ENCODE measurements at regions not wholly inside any gene's neighbourhood (a gene's known extent, or its start where the extent isn't known, plus 50 kb on each side); places are given as distances from the start of the nearest gene placed in this dataset.

DNA sequence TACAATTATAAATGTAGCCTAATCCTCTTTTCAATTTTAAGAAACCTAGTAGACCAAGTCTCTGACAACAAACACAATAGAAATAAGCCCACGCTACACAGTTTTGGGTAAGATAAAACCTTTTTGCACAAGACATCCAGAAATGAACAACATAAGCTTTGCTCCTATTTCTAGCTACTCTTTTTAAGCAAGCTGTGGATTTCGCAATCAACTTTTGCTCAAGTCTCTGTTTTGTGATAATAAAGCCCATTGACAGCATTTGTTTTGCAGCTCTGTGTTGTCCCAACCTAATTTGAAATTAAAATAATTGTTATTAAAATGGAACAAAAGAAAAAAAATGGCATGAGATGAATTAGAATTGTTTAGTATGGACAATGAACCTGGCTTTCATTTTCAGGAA lies 287.9 kb upstream of the PUDP start:
- no peaks in the 10 kb centered on the region for H3K27me3 ChIP-seq (ENCODE audit: low read length)
- no peaks in the 10 kb centered on the region for H3K9me2 ChIP-seq (replicated peaks; ENCODE audit: insufficient read depth, low read length)
- no peak overlapping the region for H3K9ac ChIP-seq (ENCODE audit: low read length)
- no peaks in the 10 kb centered on the region for H3F3A ChIP-seq (ENCODE audit: insufficient read depth)
- H3K4me2 ChIP-seq (ENCODE audit: low read depth, low read length, poor library complexity, severe bottlenecking), result no peak overlapping the region
- no peaks in the 10 kb centered on the region for H3K9me3 ChIP-seq (ENCODE audit: insufficient read depth, low read length)
- H3K27ac ChIP-seq (ENCODE audit: low read depth, low read length), result no peak overlapping the region
- H3K4me3 ChIP-seq (ENCODE audit: insufficient read depth, low read length, poor library complexity, severe bottlenecking), result no peak overlapping the region
- no peak overlapping the region for H2AFZ ChIP-seq (ENCODE audit: low read depth, low read length, severe bottlenecking)
- no peaks in the 10 kb centered on the region for H3K36me3 ChIP-seq (ENCODE audit: low read length)
- TF ChIP-seq, protein P1, sequence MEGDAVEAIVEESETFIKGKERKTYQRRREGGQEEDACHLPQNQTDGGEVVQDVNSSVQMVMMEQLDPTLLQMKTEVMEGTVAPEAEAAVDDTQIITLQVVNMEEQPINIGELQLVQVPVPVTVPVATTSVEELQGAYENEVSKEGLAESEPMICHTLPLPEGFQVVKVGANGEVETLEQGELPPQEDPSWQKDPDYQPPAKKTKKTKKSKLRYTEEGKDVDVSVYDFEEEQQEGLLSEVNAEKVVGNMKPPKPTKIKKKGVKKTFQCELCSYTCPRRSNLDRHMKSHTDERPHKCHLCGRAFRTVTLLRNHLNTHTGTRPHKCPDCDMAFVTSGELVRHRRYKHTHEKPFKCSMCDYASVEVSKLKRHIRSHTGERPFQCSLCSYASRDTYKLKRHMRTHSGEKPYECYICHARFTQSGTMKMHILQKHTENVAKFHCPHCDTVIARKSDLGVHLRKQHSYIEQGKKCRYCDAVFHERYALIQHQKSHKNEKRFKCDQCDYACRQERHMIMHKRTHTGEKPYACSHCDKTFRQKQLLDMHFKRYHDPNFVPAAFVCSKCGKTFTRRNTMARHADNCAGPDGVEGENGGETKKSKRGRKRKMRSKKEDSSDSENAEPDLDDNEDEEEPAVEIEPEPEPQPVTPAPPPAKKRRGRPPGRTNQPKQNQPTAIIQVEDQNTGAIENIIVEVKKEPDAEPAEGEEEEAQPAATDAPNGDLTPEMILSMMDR (IDR thresholded peaks at IDR 0.05; ENCODE audit: insufficient read depth, low read length, poor library complexity, severe bottlenecking), result no peak
- TF ChIP-seq EZH2phosphoT487 (conservative IDR thresholded peaks at IDR 0.05; ENCODE audit: low read length), result no peak
- no peaks in the 10 kb centered on the region for H4K20me1 ChIP-seq (ENCODE audit: low read depth, low read length)
- no peaks in the 10 kb centered on the region for H3K79me2 ChIP-seq (ENCODE audit: insufficient read depth, low read length)

DNA sequence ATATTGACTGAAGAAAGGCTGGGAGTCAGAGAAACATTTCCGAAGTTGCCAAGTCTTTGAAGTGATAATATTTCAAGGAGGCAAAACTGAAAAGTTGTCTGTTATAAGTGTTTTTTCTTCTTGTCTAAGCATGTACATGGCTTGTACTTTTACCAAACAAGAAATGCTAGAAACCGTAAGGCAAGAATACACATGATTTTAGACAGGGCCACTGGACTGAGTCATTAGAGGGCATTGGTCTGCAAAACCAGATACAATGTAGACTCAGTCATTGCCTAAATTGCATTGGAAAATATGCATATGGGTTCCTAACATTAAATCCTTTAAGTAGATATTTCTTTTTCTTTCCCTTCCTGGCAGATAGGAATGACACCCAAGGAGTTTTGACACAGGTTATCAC lies 284.9 kb upstream of the PUDP start:
- H3K9me2 ChIP-seq (replicated peaks; ENCODE audit: insufficient read depth, low read length), result no peaks in the 10 kb centered on the region
- no peaks in the 10 kb centered on the region for H3K79me2 ChIP-seq (ENCODE audit: insufficient read depth, low read length)
- H3K4me2 ChIP-seq (ENCODE audit: low read depth, low read length, poor library complexity, severe bottlenecking), result no peak overlapping the region
- no peaks in the 10 kb centered on the region for H4K20me1 ChIP-seq (ENCODE audit: low read depth, low read length)
- H3K27me3 ChIP-seq (ENCODE audit: low read length), result no peaks in the 10 kb centered on the region
- no peak overlapping the region for H3K4me3 ChIP-seq (ENCODE audit: insufficient read depth, low read length, poor library complexity, severe bottlenecking)
- H3K9me3 ChIP-seq (ENCODE audit: insufficient read depth, low read length), result no peaks in the 10 kb centered on the region
- no peak overlapping the region for H2AFZ ChIP-seq (ENCODE audit: low read depth, low read length, severe bottlenecking)
- H3K9ac ChIP-seq (ENCODE audit: low read length), result no peak overlapping the region
- no peak for TF ChIP-seq EZH2phosphoT487 (conservative IDR thresholded peaks at IDR 0.05; ENCODE audit: low read length)
- TF ChIP-seq, protein P1 (IDR thresholded peaks at IDR 0.05; ENCODE audit: insufficient read depth, low read length, poor library complexity, severe bottlenecking), result no peak
- H3K36me3 ChIP-seq (ENCODE audit: low read length), result no peaks in the 10 kb centered on the region
- no peaks in the 10 kb centered on the region for H3F3A ChIP-seq (ENCODE audit: insufficient read depth)
- no peak overlapping the region for H3K27ac ChIP-seq (ENCODE audit: low read depth, low read length)

DNA sequence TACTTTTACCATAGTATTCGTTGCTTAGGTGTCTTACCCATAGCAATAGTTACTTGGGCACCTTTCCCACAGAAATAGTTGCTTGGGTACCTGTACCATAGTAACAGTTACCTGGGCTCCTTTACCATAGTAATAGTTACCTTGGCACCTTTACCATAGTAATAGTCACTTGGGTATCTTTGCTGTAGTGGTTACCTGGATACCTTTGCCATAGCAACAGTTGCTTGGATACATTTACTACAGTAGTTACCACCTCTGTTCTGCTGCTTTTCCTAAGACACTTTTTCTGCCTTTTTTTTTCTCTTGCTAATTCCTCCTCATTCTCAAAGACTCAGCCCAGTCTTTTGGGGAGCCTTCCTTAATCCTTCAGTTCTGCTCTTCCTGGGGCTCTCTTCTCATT lies 272.8 kb upstream of the PUDP start:
- no peaks in the 10 kb centered on the region for H3K79me2 ChIP-seq (ENCODE audit: insufficient read depth, low read length)
- H3K9ac ChIP-seq (ENCODE audit: low read length), result no peak overlapping the region
- H2AFZ ChIP-seq (ENCODE audit: low read depth, low read length, severe bottlenecking), result no peak overlapping the region
- H3K9me3 ChIP-seq (ENCODE audit: insufficient read depth, low read length), result no peaks in the 10 kb centered on the region
- no peaks in the 10 kb centered on the region for H3K9me2 ChIP-seq (replicated peaks; ENCODE audit: insufficient read depth, low read length)
- H3K4me3 ChIP-seq (ENCODE audit: insufficient read depth, low read length, poor library complexity, severe bottlenecking), result no peak overlapping the region
- H3K27me3 ChIP-seq (ENCODE audit: low read length), result no peaks in the 10 kb centered on the region
- no peaks in the 10 kb centered on the region for H3K36me3 ChIP-seq (ENCODE audit: low read length)
- TF ChIP-seq EZH2phosphoT487 (conservative IDR thresholded peaks at IDR 0.05; ENCODE audit: low read length), result no peak
- TF ChIP-seq, protein P1 (IDR thresholded peaks at IDR 0.05; ENCODE audit: insufficient read depth, low read length, poor library complexity, severe bottlenecking), result no peak
- H3K4me2 ChIP-seq (ENCODE audit: low read depth, low read length, poor library complexity, severe bottlenecking), result no peak overlapping the region
- no peaks in the 10 kb centered on the region for H3F3A ChIP-seq (ENCODE audit: insufficient read depth)
- H4K20me1 ChIP-seq (ENCODE audit: low read depth, low read length), result no peaks in the 10 kb centered on the region
- no peak overlapping the region for H3K27ac ChIP-seq (ENCODE audit: low read depth, low read length)

DNA sequence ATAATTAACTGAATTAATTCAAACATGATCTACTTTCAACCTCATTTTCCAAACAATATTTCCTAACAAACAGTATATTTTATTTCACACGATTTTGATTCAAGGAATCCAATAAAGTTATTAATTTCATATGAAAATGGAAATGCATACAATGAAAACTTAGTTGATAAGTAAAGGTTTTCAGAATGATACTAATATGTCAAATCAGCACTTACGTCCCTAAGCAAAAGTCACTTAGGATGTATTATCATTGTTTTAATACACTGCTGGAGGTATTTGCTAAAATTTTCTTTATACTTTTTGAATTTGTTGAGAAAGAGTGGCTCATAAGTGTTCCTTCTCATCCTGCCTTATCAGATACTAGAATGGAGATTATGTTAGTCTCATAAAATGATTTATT lies 266.8 kb upstream of the PUDP start:
- TF ChIP-seq, protein P1 (IDR thresholded peaks at IDR 0.05; ENCODE audit: insufficient read depth, low read length, poor library complexity, severe bottlenecking), result no peak
- no peak for TF ChIP-seq EZH2phosphoT487 (conservative IDR thresholded peaks at IDR 0.05; ENCODE audit: low read length)
- H3K27ac ChIP-seq (ENCODE audit: low read depth, low read length), result no peak overlapping the region
- H3K4me3 ChIP-seq (ENCODE audit: insufficient read depth, low read length, poor library complexity, severe bottlenecking), result no peak overlapping the region
- H3F3A ChIP-seq (ENCODE audit: insufficient read depth), result no peaks in the 10 kb centered on the region
- no peaks in the 10 kb centered on the region for H3K79me2 ChIP-seq (ENCODE audit: insufficient read depth, low read length)
- no peak overlapping the region for H3K9ac ChIP-seq (ENCODE audit: low read length)
- no peak overlapping the region for H3K4me2 ChIP-seq (ENCODE audit: low read depth, low read length, poor library complexity, severe bottlenecking)
- H2AFZ ChIP-seq (ENCODE audit: low read depth, low read length, severe bottlenecking), result no peak overlapping the region
- no peaks in the 10 kb centered on the region for H3K9me2 ChIP-seq (replicated peaks; ENCODE audit: insufficient read depth, low read length)
- H4K20me1 ChIP-seq (ENCODE audit: low read depth, low read length), result no peaks in the 10 kb centered on the region
- H3K9me3 ChIP-seq (ENCODE audit: insufficient read depth, low read length), result no peaks in the 10 kb centered on the region
- H3K27me3 ChIP-seq (ENCODE audit: low read length), result no peaks in the 10 kb centered on the region
- no peaks in the 10 kb centered on the region for H3K36me3 ChIP-seq (ENCODE audit: low read length)

Measured in SU-DHL-6 (cell line).